Panc1 (cell line): ENCODE measurements at regions not wholly inside any gene's neighbourhood (a gene's known extent, or its start where the extent isn't known, plus 50 kb on each side); places are given as distances from the start of the nearest gene placed in this dataset.

Source experiments
- ATAC-seq: fragments of 200-7000 bp; cut with Tn5 transposase; 2 replicates; pipeline ENCODE4 v1.9.1; 2020; ENCODE audit warnings: mild to moderate bottlenecking, moderate library complexity
- BruUV-seq: library from RNA; stranded (reverse); fragments of 400-500 nt; replicated peaks from 2 replicates; lab custom pipeline; 2021; lab: Mats Ljungman, UMichigan
- CTCF ChIA-PET: fragments of 300-600 bp; sonication (Branson Sonifier 250); formaldehyde crosslinking; loops from one replicate; lab custom pipeline; 2022; ENCODE audit warnings: antibody characterized with exemption; lab: Charles Lee
- POLR2A ChIA-PET: fragments of 300-600 bp; sonication (Branson Sonifier 250); formaldehyde crosslinking; loops from one replicate; lab custom pipeline; 2022; ENCODE audit warnings: antibody characterized with exemption; lab: Charles Lee
- DNase-seq: peaks from one replicate; pipeline ENCODE4 v3.0.0-alpha.2; 2010; ENCODE audit warnings: low read depth, low spot score
- H3K27ac ChIP-seq: 2 replicates; pipeline ENCODE4 v1.5.1; 2011; ENCODE audit warnings: mild to moderate bottlenecking, low read length, inconsistent platforms
- H3K27me3 ChIP-seq: fragments of 200-500 bp; sonication (Bioruptor generic); 2 replicates; pipeline ENCODE4 v1.6.0; 2014; ENCODE audit warnings: low read length, inconsistent platforms; ENCODE audit not compliant: control insufficient read depth, insufficient read depth
- H3K36me3 ChIP-seq: fragments of 200-500 bp; sonication (Bioruptor generic); 2 replicates; pipeline ENCODE4 v1.5.1; 2014; ENCODE audit warnings: inconsistent platforms, mild to moderate bottlenecking, low read length, moderate library complexity; ENCODE audit not compliant: control insufficient read depth, insufficient read depth
- H3K4me1 ChIP-seq: 2 replicates; pipeline ENCODE4 v1.5.1; 2011; ENCODE audit warnings: inconsistent platforms, mild to moderate bottlenecking, low read length, moderate library complexity; ENCODE audit not compliant: control insufficient read depth, insufficient read depth
- H3K4me3 ChIP-seq, 2 experiments: 2 replicates each; pipeline ENCODE4 v1.5.1; 2011 to 2012; ENCODE audit warnings: low read depth in 2 of 2, low read length in 2 of 2, mild to moderate bottlenecking in 2 of 2, inconsistent platforms in 1 of 2, moderate library complexity in 1 of 2
- H3K9me3 ChIP-seq: fragments of 200-500 bp; sonication (Bioruptor generic); 2 replicates; pipeline ENCODE4 v1.5.1; 2014; ENCODE audit warnings: low read depth, mild to moderate bottlenecking, inconsistent platforms, low read length, moderate library complexity; ENCODE audit not compliant: control insufficient read depth, insufficient read depth
- POLR2AphosphoS5 ChIP-seq: IDR thresholded peaks from 2 replicates; pipeline ENCODE4 v1.6.1; 2012; ENCODE audit warnings: mild to moderate bottlenecking, low read depth, low read length, moderate library complexity
- SIN3A ChIP-seq: IDR thresholded peaks from 2 replicates; pipeline ENCODE4 v1.6.1; 2012; ENCODE audit warnings: low read depth, mild to moderate bottlenecking, low read length, moderate library complexity, borderline replicate concordance; ENCODE audit not compliant: insufficient read depth
- TCF7L2 ChIP-seq: IDR thresholded peaks from 2 replicates; pipeline ENCODE4 v1.6.1; 2011; ENCODE audit warnings: mild to moderate bottlenecking, low read depth, low read length, inconsistent platforms
- in situ Hi-C: cut with HindIII; loops from 2 replicates; pipeline ENCODE4 v1.10.0; 2016; ENCODE audit warnings: low sequenced_read_pairs, low pct_unique_long_range_greater_than_20kb
- intact Hi-C: fragments of 100-400 bp; cut with micrococcal nuclease; formaldehyde crosslinking; loops from one replicate; pipeline ENCODE4 v1.10.0; 2022; ENCODE audit not compliant: unreplicated experiment
- TF ChIP-seq, protein P1 (sequence below), 2 experiments: IDR thresholded peaks; 2 replicates each; pipeline ENCODE4 v1.6.1; 2011 to 2012; ENCODE audit warnings: low read depth in 2 of 2, control low read depth in 1 of 2, low read length in 1 of 2, mild to moderate bottlenecking in 1 of 2, moderate library complexity in 1 of 2; ENCODE audit not compliant: insufficient read depth in 1 of 2
- TF ChIP-seq, protein P2 (sequence below): fragments of 450-650 bp; IDR thresholded peaks from 2 replicates; pipeline ENCODE4 v1.5.1; 2017; ENCODE audit warnings: mild to moderate bottlenecking

DNA sequence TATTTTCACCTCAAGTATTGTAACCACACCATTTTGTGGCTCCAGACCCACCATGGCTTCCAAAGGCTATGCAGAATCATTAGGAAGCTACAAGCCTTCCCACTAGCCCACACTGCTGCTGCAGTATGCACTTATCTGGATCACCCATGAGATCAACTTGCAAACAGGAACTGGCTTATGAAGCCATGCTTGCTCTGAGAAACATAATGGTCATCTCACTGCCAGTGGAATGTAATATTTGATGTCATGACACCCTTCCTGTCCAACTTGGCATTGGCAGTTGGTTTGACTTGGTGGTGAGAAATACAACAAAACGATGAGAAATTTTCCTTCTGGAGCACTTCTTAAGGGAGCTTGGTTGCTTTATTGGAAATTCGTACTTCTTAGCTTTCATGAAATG, 69.3 kb upstream of the FRMD6 start:
- POLR2A ChIA-PET = no interaction called here

DNA sequence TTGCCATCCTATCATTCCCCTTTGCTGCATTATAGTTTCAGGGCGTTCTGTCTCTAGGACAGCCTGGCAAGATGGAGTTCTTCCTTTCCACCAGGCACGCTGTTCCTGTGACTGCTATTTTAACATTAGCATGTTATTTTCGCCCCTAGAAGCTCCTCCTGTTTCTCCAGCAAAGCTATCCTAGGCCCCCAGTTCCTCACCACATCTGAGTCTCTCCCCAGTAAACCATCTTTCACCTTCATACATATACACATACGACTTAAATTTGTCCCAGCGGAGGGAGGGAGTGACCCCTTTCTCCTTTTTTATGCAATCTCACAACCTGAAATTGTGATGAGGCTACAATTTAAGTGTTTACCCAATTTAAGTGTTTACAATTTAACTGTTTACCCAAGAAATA, 66.7 kb upstream of the FRMD6 start:
- no peaks in the 10 kb centered on the region for H3K9me3 ChIP-seq
- no peak overlapping the region for H3K4me3 ChIP-seq
- POLR2A ChIA-PET = no interaction called here
- H3K36me3 ChIP-seq = no peaks in the 10 kb centered on the region
- no TSS peak for BruUV-seq
- intact Hi-C loops = no loop called here
- DNase-seq = no peak
- H3K4me1 ChIP-seq = no peaks in the 10 kb centered on the region; the same call in 1 of the 2 replicates
- no peak for TF ChIP-seq TCF7L2
- TF ChIP-seq, protein P1, sequence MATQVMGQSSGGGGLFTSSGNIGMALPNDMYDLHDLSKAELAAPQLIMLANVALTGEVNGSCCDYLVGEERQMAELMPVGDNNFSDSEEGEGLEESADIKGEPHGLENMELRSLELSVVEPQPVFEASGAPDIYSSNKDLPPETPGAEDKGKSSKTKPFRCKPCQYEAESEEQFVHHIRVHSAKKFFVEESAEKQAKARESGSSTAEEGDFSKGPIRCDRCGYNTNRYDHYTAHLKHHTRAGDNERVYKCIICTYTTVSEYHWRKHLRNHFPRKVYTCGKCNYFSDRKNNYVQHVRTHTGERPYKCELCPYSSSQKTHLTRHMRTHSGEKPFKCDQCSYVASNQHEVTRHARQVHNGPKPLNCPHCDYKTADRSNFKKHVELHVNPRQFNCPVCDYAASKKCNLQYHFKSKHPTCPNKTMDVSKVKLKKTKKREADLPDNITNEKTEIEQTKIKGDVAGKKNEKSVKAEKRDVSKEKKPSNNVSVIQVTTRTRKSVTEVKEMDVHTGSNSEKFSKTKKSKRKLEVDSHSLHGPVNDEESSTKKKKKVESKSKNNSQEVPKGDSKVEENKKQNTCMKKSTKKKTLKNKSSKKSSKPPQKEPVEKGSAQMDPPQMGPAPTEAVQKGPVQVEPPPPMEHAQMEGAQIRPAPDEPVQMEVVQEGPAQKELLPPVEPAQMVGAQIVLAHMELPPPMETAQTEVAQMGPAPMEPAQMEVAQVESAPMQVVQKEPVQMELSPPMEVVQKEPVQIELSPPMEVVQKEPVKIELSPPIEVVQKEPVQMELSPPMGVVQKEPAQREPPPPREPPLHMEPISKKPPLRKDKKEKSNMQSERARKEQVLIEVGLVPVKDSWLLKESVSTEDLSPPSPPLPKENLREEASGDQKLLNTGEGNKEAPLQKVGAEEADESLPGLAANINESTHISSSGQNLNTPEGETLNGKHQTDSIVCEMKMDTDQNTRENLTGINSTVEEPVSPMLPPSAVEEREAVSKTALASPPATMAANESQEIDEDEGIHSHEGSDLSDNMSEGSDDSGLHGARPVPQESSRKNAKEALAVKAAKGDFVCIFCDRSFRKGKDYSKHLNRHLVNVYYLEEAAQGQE (IDR thresholded peaks at IDR 0.05; ENCODE audit: insufficient read depth in 1 of 2, low read depth in 2 of 2, low read length in 1 of 2) = no peak
- TF ChIP-seq, protein P2, sequence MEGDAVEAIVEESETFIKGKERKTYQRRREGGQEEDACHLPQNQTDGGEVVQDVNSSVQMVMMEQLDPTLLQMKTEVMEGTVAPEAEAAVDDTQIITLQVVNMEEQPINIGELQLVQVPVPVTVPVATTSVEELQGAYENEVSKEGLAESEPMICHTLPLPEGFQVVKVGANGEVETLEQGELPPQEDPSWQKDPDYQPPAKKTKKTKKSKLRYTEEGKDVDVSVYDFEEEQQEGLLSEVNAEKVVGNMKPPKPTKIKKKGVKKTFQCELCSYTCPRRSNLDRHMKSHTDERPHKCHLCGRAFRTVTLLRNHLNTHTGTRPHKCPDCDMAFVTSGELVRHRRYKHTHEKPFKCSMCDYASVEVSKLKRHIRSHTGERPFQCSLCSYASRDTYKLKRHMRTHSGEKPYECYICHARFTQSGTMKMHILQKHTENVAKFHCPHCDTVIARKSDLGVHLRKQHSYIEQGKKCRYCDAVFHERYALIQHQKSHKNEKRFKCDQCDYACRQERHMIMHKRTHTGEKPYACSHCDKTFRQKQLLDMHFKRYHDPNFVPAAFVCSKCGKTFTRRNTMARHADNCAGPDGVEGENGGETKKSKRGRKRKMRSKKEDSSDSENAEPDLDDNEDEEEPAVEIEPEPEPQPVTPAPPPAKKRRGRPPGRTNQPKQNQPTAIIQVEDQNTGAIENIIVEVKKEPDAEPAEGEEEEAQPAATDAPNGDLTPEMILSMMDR = no peak
- TF ChIP-seq SIN3A = no peak
- no peak for TF ChIP-seq POLR2AphosphoS5
- H3K27ac ChIP-seq = no peak overlapping the region
- H3K27me3 ChIP-seq = no peaks in the 10 kb centered on the region
- in situ Hi-C loops = no loop called here
- ATAC-seq = no peak
- CTCF ChIA-PET = no interaction called here

More for the DNA sequence above, 69.3 kb upstream of the FRMD6 start:
- H3K4me3 ChIP-seq = no peak overlapping the region
- H3K27ac ChIP-seq = peak overlapping the region; percentile 65; the same call in 1 of the 2 replicates
- no peaks in the 10 kb centered on the region; the same call in 1 of the 2 replicates for H3K4me1 ChIP-seq
- BruUV-seq = no TSS peak
- DNase-seq = no peak
- intact Hi-C loops (no loop called here), in situ Hi-C loops (no loop called here)
- no peaks in the 10 kb centered on the region for H3K27me3 ChIP-seq
- TF ChIP-seq TCF7L2 (no peak), SIN3A (no peak), POLR2AphosphoS5 (no peak)
- TF ChIP-seq, protein P1 (IDR thresholded peaks at IDR 0.05; ENCODE audit: insufficient read depth in 1 of 2, low read depth in 2 of 2, low read length in 1 of 2) = no peak
- TF ChIP-seq, protein P2 = no peak
- no peaks in the 10 kb centered on the region for H3K36me3 ChIP-seq
- CTCF ChIA-PET = no interaction called here
- no peaks in the 10 kb centered on the region for H3K9me3 ChIP-seq
- no peak for ATAC-seq
